AG04450 (cell line): ENCODE measurements at regions not wholly inside any gene's neighbourhood (a gene's known extent, or its start where the extent isn't known, plus 50 kb on each side); places are given as distances from the start of the nearest gene placed in this dataset.

ENCODE experiments used
- CTCF ChIA-PET: fragments of 300-600, 350-600 bp; formaldehyde crosslinking; extraction: SDS; loops from one replicate; lab custom pipeline; 2022; ENCODE audit warnings: antibody characterized with exemption, inconsistent platforms; lab: Charles Lee
- POLR2A ChIA-PET: fragments of 350-600 bp; formaldehyde crosslinking; extraction: SDS; loops from one replicate; lab custom pipeline; 2021; ENCODE audit warnings: antibody characterized with exemption, inconsistent platforms; lab: Yijun Ruan, JAX
- DNase-seq: peaks from one replicate; pipeline ENCODE4 v3.0.0-alpha.2; 2011; ENCODE audit warnings: low read depth, low spot score
- H3K27ac ChIP-seq: one replicate; pipeline ENCODE4 v1.5.1; 2012; ENCODE audit warnings: low read depth, low read length, control low read depth
- H3K27me3 ChIP-seq: one replicate; pipeline ENCODE4 v1.6.0; 2012; ENCODE audit warnings: low read length; ENCODE audit not compliant: control insufficient read depth, insufficient read depth
- H3K4me3 ChIP-seq: 2 replicates; pipeline ENCODE4 v1.5.1; 2011; ENCODE audit warnings: mild to moderate bottlenecking, low read depth, low read length, control low read depth
- H3K9me3 ChIP-seq: 2 replicates; pipeline ENCODE4 v1.5.1; 2012; ENCODE audit warnings: low read length; ENCODE audit not compliant: control insufficient read depth, insufficient read depth
- TF ChIP-seq, protein P1 (sequence below): IDR thresholded peaks from 2 replicates; pipeline ENCODE4 v1.5.1; 2011; ENCODE audit warnings: low read depth, low read length, control low read depth, inconsistent platforms

- no peak overlapping the region for H3K4me3 ChIP-seq
- ChIA-PET CTCF (no interaction called here), POLR2A (no interaction called here)
- H3K27me3 ChIP-seq: no peaks in the 10 kb centered on the region
- TF ChIP-seq, protein P1, sequence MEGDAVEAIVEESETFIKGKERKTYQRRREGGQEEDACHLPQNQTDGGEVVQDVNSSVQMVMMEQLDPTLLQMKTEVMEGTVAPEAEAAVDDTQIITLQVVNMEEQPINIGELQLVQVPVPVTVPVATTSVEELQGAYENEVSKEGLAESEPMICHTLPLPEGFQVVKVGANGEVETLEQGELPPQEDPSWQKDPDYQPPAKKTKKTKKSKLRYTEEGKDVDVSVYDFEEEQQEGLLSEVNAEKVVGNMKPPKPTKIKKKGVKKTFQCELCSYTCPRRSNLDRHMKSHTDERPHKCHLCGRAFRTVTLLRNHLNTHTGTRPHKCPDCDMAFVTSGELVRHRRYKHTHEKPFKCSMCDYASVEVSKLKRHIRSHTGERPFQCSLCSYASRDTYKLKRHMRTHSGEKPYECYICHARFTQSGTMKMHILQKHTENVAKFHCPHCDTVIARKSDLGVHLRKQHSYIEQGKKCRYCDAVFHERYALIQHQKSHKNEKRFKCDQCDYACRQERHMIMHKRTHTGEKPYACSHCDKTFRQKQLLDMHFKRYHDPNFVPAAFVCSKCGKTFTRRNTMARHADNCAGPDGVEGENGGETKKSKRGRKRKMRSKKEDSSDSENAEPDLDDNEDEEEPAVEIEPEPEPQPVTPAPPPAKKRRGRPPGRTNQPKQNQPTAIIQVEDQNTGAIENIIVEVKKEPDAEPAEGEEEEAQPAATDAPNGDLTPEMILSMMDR: no peak
- no peak for DNase-seq
- H3K9me3 ChIP-seq: 0 out of 2 replicates have a peak, but pooled peaks cover 4% of the 10 kb centered on the region
- no peak overlapping the region for H3K27ac ChIP-seq
These were observed 149.9 kb upstream of the SMLR1 start for GRCh38 chr6:130677312-130677711.

DNA sequence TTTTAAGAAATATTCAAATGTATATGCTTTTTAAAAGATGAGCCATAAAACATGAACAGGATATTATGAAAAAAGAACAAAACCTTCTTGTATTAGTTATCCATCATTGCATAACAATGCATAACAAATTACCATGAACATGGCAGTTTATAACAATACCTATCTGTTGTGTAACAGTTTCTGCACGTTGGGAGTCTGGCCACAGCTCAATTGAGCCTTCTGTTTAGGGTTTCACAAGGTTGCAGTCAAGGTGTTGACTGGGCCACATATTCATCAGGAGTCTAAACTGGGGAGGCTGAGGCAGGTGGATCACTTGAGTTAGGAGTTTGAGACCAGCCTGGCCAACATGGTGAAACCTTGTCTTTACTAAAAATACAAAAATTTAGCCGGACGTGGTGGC is 149.4 kb upstream of the SMLR1 start:
- CTCF ChIA-PET: no interaction called here

DNA sequence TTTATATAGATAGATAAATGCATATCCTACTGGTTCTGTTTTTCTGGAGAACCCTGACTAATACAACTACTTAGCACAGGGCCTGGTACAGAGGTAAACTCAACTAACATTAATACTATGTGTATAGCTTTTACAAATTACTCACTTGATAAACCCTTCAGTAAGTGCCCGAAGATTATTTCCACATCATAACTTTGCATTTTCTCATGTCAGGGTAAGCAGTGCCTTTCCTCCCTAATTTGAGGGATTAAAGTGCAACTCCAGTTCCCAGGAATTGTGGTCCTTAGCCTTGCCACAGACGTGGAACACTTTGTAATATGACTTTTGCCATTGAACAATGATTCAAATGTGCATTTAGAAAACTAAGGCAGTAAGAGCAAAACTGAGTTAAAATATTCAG is 147.5 kb upstream of the SMLR1 start:
- Histone ChIP-seq H3K27ac (no peak overlapping the region), H3K27me3 (no peaks in the 10 kb centered on the region), H3K9me3 (0 out of 2 replicates have a peak, but pooled peaks cover 4% of the 10 kb centered on the region), H3K4me3 (no peak overlapping the region)
- ChIA-PET CTCF (interaction anchor here (0.6 to 0.9 kb wide), 3 partner anchors 19 to 386 kb away, joined by 3 to 5 read pairs (median 4); no protein-coding TSS in a partner anchor), POLR2A (interaction anchor here (0.6 to 0.7 kb wide), 2 partner anchors 73 to 592 kb away, joined by 5 to 6 read pairs; no protein-coding TSS in a partner anchor)
- DNase-seq: no peak
- TF ChIP-seq, protein P1: no peak

More for the DNA sequence above, 149.4 kb upstream of the SMLR1 start:
- Histone ChIP-seq H3K27me3 (no peaks in the 10 kb centered on the region), H3K4me3 (no peak overlapping the region), H3K9me3 (0 out of 2 replicates have a peak, but pooled peaks cover 4% of the 10 kb centered on the region), H3K27ac (no peak overlapping the region)
- TF ChIP-seq, protein P1: no peak
- POLR2A ChIA-PET: no interaction called here
- DNase-seq: no peak

DNA sequence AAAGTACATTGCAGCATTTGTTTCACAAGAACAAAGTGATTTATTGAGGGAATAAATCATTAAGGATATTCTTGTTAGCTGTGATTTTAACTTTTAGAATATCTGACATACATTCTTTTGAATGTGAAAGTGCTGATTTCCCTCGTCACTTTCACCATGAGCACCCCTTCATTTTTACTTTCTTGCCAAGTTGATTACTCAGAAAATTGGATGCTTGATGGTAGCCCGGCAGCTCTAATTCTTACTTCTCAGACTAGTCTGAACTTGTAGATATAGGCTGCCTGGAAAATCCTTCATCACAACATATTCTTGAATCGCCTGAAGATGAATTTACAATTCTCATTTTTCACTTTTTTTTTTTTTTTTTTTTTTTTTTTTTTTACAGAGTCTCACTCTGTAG is 147.1 kb upstream of the SMLR1 start:
- CTCF ChIA-PET: interaction anchor here (0.7 to 0.9 kb wide), 2 partner anchors 19 to 386 kb away, joined by 4 to 5 read pairs; no protein-coding TSS in a partner anchor
- POLR2A ChIA-PET: interaction anchor here (0.6 to 0.7 kb wide), 2 partner anchors 73 to 593 kb away, joined by 5 to 6 read pairs; no protein-coding TSS in a partner anchor

GRCh38 chr6:130681028-130681427 is 146.2 kb upstream of the SMLR1 start:
- Histone ChIP-seq H3K27ac (no peak overlapping the region), H3K9me3 (0 out of 2 replicates have a peak, but pooled peaks cover 4% of the 10 kb centered on the region), H3K27me3 (no peaks in the 10 kb centered on the region), H3K4me3 (no peak overlapping the region)
- DNase-seq: no peak
- CTCF ChIA-PET: no interaction called here
- TF ChIP-seq, protein P1: no peak
- POLR2A ChIA-PET: no interaction called here

More for the DNA sequence above, 147.1 kb upstream of the SMLR1 start:
- no peak overlapping the region for H3K27ac ChIP-seq
- 0 out of 2 replicates have a peak, but pooled peaks cover 4% of the 10 kb centered on the region for H3K9me3 ChIP-seq
- TF ChIP-seq, protein P1: no peak
- no peak for DNase-seq
- no peak overlapping the region for H3K4me3 ChIP-seq
- no peaks in the 10 kb centered on the region for H3K27me3 ChIP-seq
